ENCODE measurements at regions not wholly inside any gene's neighbourhood (a gene's known extent, or its start where the extent isn't known, plus 50 kb on each side); places are given as distances from the start of the nearest gene placed in this dataset.
A peak's percentile ranks its signal among the peaks of the same experiment; 100 is the strongest.

DNA sequence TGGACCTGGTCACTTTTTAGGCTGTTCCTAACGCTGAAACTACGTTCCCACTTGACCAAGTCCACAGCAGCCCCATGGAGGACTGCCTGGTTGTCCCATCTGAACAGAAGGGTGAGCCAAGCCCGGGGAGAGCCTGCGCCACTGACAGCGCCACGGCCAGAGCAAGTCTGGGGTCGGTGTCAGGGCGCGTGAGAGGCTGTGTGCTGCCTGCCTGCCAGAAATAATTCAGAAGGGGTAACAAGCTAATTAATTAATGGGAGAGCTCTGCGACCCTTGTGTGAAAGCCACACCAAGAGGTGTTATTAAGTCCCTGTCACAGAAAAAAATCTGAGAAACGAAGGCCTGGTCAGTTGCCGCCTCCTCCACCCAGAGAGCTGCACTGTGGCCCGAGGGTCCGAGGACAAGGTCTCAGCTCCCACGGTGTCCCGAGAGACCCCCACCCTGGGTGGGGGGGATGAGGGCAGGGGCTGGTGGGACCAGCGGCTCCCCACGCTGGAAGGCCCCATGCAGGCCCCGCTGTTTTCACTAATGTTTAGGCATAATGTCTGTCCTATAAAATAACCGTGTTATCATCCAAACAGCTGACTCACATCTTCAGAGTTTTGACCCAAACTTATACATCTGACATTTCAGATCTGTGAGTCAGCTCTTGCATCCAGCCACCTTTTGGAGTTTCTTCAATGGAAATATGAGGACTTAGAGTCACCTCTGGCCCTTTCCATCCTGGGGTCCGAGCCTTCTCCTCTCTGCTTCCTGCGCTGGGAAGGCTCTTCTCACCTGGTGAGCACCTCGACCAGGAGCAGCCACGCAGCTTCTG lies 58.5 kb downstream of the DLL1 start:
- H3K4me1 ChIP-seq (ENCODE audit: insufficient read depth) = peaks cover 4% of the 10 kb centered on the region
- peaks cover 12% of the 10 kb centered on the region for H3K27me3 Mint-ChIP-seq (ENCODE audit: insufficient read depth, low read depth, poor library complexity)
- H3K79me2 ChIP-seq (replicated peaks; ENCODE audit: insufficient read depth) = no peaks in the 10 kb centered on the region
- H3K9me2 ChIP-seq (ENCODE audit: insufficient read depth) = no peaks in the 10 kb centered on the region
- H3K4me3 Mint-ChIP-seq = no peak overlapping the region
- peaks cover 24% of the 10 kb centered on the region for H3K4me1 Mint-ChIP-seq
- H3K9me3 Mint-ChIP-seq = no peaks in the 10 kb centered on the region; the same call in 2 of the 3 replicates
- H2AFZ ChIP-seq = peak overlapping the region; percentile 93
- no peaks in the 10 kb centered on the region for H3K36me3 ChIP-seq (ENCODE audit: insufficient read depth)
- no peaks in the 10 kb centered on the region for H3K36me3 Mint-ChIP-seq (ENCODE audit: low read depth)
- no peak overlapping the region for H3K4me3 ChIP-seq
- no peak overlapping the region for H3K27ac ChIP-seq (ENCODE audit: low read depth)
- ATAC-seq (no peak), DNase-seq (ENCODE audit: low spot score) (no peak)
- no peaks in the 10 kb centered on the region for H3F3A ChIP-seq (replicated peaks; ENCODE audit: low read depth)
- no peak overlapping the region for H3K4me2 ChIP-seq
- no peaks in the 10 kb centered on the region for H3K27me3 ChIP-seq (ENCODE audit: insufficient read depth)
- no peaks in the 10 kb centered on the region for H4K20me1 ChIP-seq (replicated peaks; ENCODE audit: insufficient read depth)
- H3K27ac Mint-ChIP-seq = no peak overlapping the region
- TF ChIP-seq ZNF331 (CRISPR knock-in tag; IDR thresholded peaks at IDR 0.05; ENCODE audit: low read depth) = no peak
- TF ChIP-seq POLR2AphosphoS5 (IDR thresholded peaks at IDR 0.05; ENCODE audit: low read depth) = no peak
- TF ChIP-seq JUNB (IDR thresholded peaks at IDR 0.05; ENCODE audit: unreplicated experiment) = no peak
- TF ChIP-seq ZNF462 (CRISPR knock-in tag; IDR thresholded peaks at IDR 0.05) = no peak
- TF ChIP-seq, protein P1, sequence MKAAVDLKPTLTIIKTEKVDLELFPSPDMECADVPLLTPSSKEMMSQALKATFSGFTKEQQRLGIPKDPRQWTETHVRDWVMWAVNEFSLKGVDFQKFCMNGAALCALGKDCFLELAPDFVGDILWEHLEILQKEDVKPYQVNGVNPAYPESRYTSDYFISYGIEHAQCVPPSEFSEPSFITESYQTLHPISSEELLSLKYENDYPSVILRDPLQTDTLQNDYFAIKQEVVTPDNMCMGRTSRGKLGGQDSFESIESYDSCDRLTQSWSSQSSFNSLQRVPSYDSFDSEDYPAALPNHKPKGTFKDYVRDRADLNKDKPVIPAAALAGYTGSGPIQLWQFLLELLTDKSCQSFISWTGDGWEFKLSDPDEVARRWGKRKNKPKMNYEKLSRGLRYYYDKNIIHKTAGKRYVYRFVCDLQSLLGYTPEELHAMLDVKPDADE (IDR thresholded peaks at IDR 0.05) = no peak
- no peak for TF ChIP-seq CTCF (conservative IDR thresholded peaks at IDR 0.05; ENCODE audit: low read depth in 2 of 2)
- no peak for TF ChIP-seq STAT1 (IDR thresholded peaks at IDR 0.05; ENCODE audit: unreplicated experiment)
- TF ChIP-seq EZH2phosphoT487 (IDR thresholded peaks at IDR 0.05; ENCODE audit: unreplicated experiment) = no peak
- no peak for TF ChIP-seq ZNF114 (CRISPR knock-in tag; IDR thresholded peaks at IDR 0.05)
- TF ChIP-seq, protein P2, sequence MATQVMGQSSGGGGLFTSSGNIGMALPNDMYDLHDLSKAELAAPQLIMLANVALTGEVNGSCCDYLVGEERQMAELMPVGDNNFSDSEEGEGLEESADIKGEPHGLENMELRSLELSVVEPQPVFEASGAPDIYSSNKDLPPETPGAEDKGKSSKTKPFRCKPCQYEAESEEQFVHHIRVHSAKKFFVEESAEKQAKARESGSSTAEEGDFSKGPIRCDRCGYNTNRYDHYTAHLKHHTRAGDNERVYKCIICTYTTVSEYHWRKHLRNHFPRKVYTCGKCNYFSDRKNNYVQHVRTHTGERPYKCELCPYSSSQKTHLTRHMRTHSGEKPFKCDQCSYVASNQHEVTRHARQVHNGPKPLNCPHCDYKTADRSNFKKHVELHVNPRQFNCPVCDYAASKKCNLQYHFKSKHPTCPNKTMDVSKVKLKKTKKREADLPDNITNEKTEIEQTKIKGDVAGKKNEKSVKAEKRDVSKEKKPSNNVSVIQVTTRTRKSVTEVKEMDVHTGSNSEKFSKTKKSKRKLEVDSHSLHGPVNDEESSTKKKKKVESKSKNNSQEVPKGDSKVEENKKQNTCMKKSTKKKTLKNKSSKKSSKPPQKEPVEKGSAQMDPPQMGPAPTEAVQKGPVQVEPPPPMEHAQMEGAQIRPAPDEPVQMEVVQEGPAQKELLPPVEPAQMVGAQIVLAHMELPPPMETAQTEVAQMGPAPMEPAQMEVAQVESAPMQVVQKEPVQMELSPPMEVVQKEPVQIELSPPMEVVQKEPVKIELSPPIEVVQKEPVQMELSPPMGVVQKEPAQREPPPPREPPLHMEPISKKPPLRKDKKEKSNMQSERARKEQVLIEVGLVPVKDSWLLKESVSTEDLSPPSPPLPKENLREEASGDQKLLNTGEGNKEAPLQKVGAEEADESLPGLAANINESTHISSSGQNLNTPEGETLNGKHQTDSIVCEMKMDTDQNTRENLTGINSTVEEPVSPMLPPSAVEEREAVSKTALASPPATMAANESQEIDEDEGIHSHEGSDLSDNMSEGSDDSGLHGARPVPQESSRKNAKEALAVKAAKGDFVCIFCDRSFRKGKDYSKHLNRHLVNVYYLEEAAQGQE (IDR thresholded peaks at IDR 0.05; ENCODE audit: unreplicated experiment) = no peak
- no peak for TF ChIP-seq EZH2 (IDR thresholded peaks at IDR 0.05; ENCODE audit: low read depth, unreplicated experiment)
- TF ChIP-seq CREB1 (CRISPR knock-in tag; IDR thresholded peaks at IDR 0.05; ENCODE audit: low read depth) = no peak
- TF ChIP-seq NANOG (IDR thresholded peaks at IDR 0.05; ENCODE audit: borderline replicate concordance) = no peak

Data from GM23338 (cell line).